ENCODE measurements at regions not wholly inside any gene's neighbourhood (a gene's known extent, or its start where the extent isn't known, plus 50 kb on each side); places are given as distances from the start of the nearest gene placed in this dataset.
"Not testable (repeated sequence)": the region's sequence is repeated elsewhere in the genome, so short reads cannot be mapped to it uniquely, and the experiment has no call there.

- TF ChIP-seq, protein P1, sequence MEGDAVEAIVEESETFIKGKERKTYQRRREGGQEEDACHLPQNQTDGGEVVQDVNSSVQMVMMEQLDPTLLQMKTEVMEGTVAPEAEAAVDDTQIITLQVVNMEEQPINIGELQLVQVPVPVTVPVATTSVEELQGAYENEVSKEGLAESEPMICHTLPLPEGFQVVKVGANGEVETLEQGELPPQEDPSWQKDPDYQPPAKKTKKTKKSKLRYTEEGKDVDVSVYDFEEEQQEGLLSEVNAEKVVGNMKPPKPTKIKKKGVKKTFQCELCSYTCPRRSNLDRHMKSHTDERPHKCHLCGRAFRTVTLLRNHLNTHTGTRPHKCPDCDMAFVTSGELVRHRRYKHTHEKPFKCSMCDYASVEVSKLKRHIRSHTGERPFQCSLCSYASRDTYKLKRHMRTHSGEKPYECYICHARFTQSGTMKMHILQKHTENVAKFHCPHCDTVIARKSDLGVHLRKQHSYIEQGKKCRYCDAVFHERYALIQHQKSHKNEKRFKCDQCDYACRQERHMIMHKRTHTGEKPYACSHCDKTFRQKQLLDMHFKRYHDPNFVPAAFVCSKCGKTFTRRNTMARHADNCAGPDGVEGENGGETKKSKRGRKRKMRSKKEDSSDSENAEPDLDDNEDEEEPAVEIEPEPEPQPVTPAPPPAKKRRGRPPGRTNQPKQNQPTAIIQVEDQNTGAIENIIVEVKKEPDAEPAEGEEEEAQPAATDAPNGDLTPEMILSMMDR (IDR thresholded peaks at IDR 0.05 in 8 of 11, conservative IDR thresholded peaks at IDR 0.05 in 3 of 11): not testable (repeated sequence)
- not testable (repeated sequence) for TF ChIP-seq POLR2AphosphoS5, POLR2A (IDR thresholded peaks at IDR 0.05)
These were observed 150.7 kb upstream of the LRIG1 start for GRCh38 chr3:66651520-66651919.

All from spleen (tissue), 7 donors.